H1 (cell line): ENCODE measurements at regions not wholly inside any gene's neighbourhood (a gene's known extent, or its start where the extent isn't known, plus 50 kb on each side); places are given as distances from the start of the nearest gene placed in this dataset.

Experiments used
- BACH1 ChIP-seq: IDR thresholded peaks from 2 replicates; pipeline ENCODE4 v1.6.1; 2012; ENCODE audit warnings: low read length, improper control_type of control experiment
- CREB1 ChIP-seq: IDR thresholded peaks from 2 replicates; pipeline ENCODE4 v1.6.1; 2012; ENCODE audit warnings: inconsistent platforms
- CTBP2 ChIP-seq: IDR thresholded peaks from 2 replicates; pipeline ENCODE4 v1.7.0; 2011; ENCODE audit warnings: borderline replicate concordance, mild to moderate bottlenecking, moderate library complexity, mixed read lengths, low read length; ENCODE audit not compliant: insufficient read depth, insufficient read length
- NRF1 ChIP-seq: IDR thresholded peaks from 2 replicates; pipeline ENCODE4 v1.6.1; 2011; ENCODE audit warnings: mild to moderate bottlenecking, low read depth, low read length, improper control_type of control experiment
- TF ChIP-seq, protein P1 (sequence below): fragments of 300-600 bp; sonication (generic); IDR thresholded peaks from 2 replicates; pipeline ENCODE4 v1.7.1; 2012; ENCODE audit warnings: low read length, moderate library complexity, mild to moderate bottlenecking, inconsistent platforms; ENCODE audit not compliant: insufficient replicate concordance
- TF ChIP-seq, protein P2 (sequence below): IDR thresholded peaks from 2 replicates; pipeline ENCODE4 v1.6.1; 2012; ENCODE audit warnings: inconsistent platforms

DNA sequence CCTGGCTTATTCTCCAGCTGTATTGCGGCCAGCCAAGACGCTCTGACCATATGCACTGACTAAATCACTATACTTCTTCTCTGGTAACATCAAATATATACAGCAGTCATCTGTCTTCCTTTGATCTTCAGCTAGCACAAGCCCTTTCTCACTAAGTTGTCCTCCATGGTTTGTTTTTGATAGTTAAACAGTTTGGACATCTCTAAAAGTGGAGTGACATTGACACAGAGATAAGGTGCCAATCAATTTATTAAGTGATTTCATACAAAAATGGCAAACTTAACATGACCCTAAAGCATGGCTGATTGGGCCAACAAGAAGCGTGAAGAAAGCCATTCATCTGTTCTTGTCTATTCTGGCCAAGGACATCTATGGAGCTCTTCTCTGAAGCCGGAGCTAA is 334.9 kb downstream of the NKX6-1 start (continued):
- TF ChIP-seq, protein P1, sequence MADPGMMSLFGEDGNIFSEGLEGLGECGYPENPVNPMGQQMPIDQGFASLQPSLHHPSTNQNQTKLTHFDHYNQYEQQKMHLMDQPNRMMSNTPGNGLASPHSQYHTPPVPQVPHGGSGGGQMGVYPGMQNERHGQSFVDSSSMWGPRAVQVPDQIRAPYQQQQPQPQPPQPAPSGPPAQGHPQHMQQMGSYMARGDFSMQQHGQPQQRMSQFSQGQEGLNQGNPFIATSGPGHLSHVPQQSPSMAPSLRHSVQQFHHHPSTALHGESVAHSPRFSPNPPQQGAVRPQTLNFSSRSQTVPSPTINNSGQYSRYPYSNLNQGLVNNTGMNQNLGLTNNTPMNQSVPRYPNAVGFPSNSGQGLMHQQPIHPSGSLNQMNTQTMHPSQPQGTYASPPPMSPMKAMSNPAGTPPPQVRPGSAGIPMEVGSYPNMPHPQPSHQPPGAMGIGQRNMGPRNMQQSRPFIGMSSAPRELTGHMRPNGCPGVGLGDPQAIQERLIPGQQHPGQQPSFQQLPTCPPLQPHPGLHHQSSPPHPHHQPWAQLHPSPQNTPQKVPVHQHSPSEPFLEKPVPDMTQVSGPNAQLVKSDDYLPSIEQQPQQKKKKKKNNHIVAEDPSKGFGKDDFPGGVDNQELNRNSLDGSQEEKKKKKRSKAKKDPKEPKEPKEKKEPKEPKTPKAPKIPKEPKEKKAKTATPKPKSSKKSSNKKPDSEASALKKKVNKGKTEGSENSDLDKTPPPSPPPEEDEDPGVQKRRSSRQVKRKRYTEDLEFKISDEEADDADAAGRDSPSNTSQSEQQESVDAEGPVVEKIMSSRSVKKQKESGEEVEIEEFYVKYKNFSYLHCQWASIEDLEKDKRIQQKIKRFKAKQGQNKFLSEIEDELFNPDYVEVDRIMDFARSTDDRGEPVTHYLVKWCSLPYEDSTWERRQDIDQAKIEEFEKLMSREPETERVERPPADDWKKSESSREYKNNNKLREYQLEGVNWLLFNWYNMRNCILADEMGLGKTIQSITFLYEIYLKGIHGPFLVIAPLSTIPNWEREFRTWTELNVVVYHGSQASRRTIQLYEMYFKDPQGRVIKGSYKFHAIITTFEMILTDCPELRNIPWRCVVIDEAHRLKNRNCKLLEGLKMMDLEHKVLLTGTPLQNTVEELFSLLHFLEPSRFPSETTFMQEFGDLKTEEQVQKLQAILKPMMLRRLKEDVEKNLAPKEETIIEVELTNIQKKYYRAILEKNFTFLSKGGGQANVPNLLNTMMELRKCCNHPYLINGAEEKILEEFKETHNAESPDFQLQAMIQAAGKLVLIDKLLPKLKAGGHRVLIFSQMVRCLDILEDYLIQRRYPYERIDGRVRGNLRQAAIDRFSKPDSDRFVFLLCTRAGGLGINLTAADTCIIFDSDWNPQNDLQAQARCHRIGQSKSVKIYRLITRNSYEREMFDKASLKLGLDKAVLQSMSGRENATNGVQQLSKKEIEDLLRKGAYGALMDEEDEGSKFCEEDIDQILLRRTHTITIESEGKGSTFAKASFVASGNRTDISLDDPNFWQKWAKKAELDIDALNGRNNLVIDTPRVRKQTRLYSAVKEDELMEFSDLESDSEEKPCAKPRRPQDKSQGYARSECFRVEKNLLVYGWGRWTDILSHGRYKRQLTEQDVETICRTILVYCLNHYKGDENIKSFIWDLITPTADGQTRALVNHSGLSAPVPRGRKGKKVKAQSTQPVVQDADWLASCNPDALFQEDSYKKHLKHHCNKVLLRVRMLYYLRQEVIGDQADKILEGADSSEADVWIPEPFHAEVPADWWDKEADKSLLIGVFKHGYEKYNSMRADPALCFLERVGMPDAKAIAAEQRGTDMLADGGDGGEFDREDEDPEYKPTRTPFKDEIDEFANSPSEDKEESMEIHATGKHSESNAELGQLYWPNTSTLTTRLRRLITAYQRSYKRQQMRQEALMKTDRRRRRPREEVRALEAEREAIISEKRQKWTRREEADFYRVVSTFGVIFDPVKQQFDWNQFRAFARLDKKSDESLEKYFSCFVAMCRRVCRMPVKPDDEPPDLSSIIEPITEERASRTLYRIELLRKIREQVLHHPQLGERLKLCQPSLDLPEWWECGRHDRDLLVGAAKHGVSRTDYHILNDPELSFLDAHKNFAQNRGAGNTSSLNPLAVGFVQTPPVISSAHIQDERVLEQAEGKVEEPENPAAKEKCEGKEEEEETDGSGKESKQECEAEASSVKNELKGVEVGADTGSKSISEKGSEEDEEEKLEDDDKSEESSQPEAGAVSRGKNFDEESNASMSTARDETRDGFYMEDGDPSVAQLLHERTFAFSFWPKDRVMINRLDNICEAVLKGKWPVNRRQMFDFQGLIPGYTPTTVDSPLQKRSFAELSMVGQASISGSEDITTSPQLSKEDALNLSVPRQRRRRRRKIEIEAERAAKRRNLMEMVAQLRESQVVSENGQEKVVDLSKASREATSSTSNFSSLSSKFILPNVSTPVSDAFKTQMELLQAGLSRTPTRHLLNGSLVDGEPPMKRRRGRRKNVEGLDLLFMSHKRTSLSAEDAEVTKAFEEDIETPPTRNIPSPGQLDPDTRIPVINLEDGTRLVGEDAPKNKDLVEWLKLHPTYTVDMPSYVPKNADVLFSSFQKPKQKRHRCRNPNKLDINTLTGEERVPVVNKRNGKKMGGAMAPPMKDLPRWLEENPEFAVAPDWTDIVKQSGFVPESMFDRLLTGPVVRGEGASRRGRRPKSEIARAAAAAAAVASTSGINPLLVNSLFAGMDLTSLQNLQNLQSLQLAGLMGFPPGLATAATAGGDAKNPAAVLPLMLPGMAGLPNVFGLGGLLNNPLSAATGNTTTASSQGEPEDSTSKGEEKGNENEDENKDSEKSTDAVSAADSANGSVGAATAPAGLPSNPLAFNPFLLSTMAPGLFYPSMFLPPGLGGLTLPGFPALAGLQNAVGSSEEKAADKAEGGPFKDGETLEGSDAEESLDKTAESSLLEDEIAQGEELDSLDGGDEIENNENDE, result no peak
- no peak for TF ChIP-seq CTBP2
- no peak for TF ChIP-seq CREB1
- no peak for TF ChIP-seq NRF1
- TF ChIP-seq, protein P2, sequence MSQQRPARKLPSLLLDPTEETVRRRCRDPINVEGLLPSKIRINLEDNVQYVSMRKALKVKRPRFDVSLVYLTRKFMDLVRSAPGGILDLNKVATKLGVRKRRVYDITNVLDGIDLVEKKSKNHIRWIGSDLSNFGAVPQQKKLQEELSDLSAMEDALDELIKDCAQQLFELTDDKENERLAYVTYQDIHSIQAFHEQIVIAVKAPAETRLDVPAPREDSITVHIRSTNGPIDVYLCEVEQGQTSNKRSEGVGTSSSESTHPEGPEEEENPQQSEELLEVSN, result no peak
- TF ChIP-seq BACH1, result no peak
- TF ChIP-seq, all 59 proteins: peak for 0
